ENCODE measurements at regions not wholly inside any gene's neighbourhood (a gene's known extent, or its start where the extent isn't known, plus 50 kb on each side); places are given as distances from the start of the nearest gene placed in this dataset.

DNA sequence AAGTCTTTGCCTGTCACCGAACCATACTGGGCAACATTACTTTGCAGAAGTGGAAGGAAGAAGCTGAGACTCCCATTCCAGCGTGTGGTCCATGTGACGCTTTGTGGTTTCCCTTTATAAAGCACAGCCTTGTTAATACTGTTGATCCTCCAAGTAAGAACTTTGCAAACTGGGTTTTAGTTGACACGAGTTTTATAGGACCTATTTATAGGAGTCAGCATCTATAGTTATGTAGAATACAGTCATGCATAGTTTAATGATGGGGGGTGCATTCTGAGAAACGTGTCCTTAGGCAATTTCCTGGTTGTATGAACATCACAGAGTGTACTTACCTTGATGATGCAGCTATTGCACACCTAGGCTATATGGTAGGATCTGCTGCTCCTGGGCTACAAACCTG lies 1879.4 kb upstream of the TENM3 start:
- no peak for DNase-seq
- intact Hi-C loops (cut with micrococcal nuclease), result no loop called here
- Histone ChIP-seq H3K9me3 (replicated peaks in 1 of 2; ENCODE audit: control insufficient read depth in 1 of 2, insufficient read depth in 1 of 2, low read length in 2 of 2) (no peaks in the 10 kb centered on the region), H3K9ac (ENCODE audit: insufficient read depth, low read length, poor library complexity, severe bottlenecking) (no peak overlapping the region), H3K79me2 (ENCODE audit: insufficient read depth, low read length) (no peaks in the 10 kb centered on the region), H3K27ac (ENCODE audit: low read depth in 1 of 2, low read length in 2 of 2) (no peak overlapping the region), H3K4me1 (ENCODE audit: control insufficient read depth in 1 of 2, insufficient read depth in 2 of 2, low read length in 2 of 2) (no peaks in the 10 kb centered on the region), H3K4me2 (replicated peaks; ENCODE audit: extremely low read depth, low read length, poor library complexity, severe bottlenecking) (no peak overlapping the region), H3K36me3 (replicated peaks in 1 of 2; ENCODE audit: control insufficient read depth in 1 of 2, insufficient read depth in 2 of 2, low read length in 2 of 2) (no peaks in the 10 kb centered on the region), H3K27me3 (ENCODE audit: control insufficient read depth in 2 of 2, insufficient read depth in 2 of 2, low read length in 2 of 2) (no peaks in the 10 kb centered on the region), H2AFZ (ENCODE audit: insufficient read depth, low read depth, low read length, poor library complexity, severe bottlenecking) (no peak overlapping the region), H4K20me1 (ENCODE audit: insufficient read depth, low read length) (no peaks in the 10 kb centered on the region), H3K4me3 (replicated peaks in 1 of 3; ENCODE audit: low read depth in 2 of 3, low read length in 3 of 3) (no peak overlapping the region)
- Mint-ChIP-seq H3K27ac (no peak overlapping the region), H3K4me3 (no peak overlapping the region), H3K4me1 (no peaks in the 10 kb centered on the region), H3K27me3 (ENCODE audit: low read depth in 3 of 3) (peaks cover 0 to 3% (median 0%) of the 10 kb centered on the region in 3 donors), H3K9me3 (peaks cover 0 to 10% (median 0%) of the 10 kb centered on the region in 7 donors), H3K36me3 (no peaks in the 10 kb centered on the region)
- 0% methylated on average over 1 of the region's 5 CpGs for WGBS (ENCODE audit: insufficient coverage)
- TF ChIP-seq, protein P1, sequence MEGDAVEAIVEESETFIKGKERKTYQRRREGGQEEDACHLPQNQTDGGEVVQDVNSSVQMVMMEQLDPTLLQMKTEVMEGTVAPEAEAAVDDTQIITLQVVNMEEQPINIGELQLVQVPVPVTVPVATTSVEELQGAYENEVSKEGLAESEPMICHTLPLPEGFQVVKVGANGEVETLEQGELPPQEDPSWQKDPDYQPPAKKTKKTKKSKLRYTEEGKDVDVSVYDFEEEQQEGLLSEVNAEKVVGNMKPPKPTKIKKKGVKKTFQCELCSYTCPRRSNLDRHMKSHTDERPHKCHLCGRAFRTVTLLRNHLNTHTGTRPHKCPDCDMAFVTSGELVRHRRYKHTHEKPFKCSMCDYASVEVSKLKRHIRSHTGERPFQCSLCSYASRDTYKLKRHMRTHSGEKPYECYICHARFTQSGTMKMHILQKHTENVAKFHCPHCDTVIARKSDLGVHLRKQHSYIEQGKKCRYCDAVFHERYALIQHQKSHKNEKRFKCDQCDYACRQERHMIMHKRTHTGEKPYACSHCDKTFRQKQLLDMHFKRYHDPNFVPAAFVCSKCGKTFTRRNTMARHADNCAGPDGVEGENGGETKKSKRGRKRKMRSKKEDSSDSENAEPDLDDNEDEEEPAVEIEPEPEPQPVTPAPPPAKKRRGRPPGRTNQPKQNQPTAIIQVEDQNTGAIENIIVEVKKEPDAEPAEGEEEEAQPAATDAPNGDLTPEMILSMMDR (IDR thresholded peaks at IDR 0.05), result no peak

GRCh38 chr4:180372691-180373090 lies 1870.5 kb upstream of the TENM3 start:
- no peak overlapping the region for H3K9ac ChIP-seq (ENCODE audit: insufficient read depth, low read length, poor library complexity, severe bottlenecking)
- H2AFZ ChIP-seq (ENCODE audit: insufficient read depth, low read depth, low read length, poor library complexity, severe bottlenecking), result no peak overlapping the region
- no peaks in the 10 kb centered on the region for H3K36me3 ChIP-seq (replicated peaks in 1 of 2; ENCODE audit: control insufficient read depth in 1 of 2, insufficient read depth in 2 of 2, low read length in 2 of 2)
- intact Hi-C loops (cut with micrococcal nuclease), result no loop called here
- peaks cover 0 to 5% (median 2%) of the 10 kb centered on the region in 7 donors for H3K9me3 Mint-ChIP-seq
- H3K4me2 ChIP-seq (replicated peaks; ENCODE audit: extremely low read depth, low read length, poor library complexity, severe bottlenecking), result no peak overlapping the region
- H3K4me1 Mint-ChIP-seq, result no peaks in the 10 kb centered on the region
- no peak for DNase-seq
- H3K9me3 ChIP-seq (replicated peaks in 1 of 2; ENCODE audit: control insufficient read depth in 1 of 2, insufficient read depth in 1 of 2, low read length in 2 of 2), result peaks cover 0 to 2% of the 10 kb centered on the region in 2 donors
- no peaks in the 10 kb centered on the region for H3K36me3 Mint-ChIP-seq
- no peak overlapping the region for H3K4me3 ChIP-seq (replicated peaks in 1 of 3; ENCODE audit: low read depth in 2 of 3, low read length in 3 of 3)
- no peaks in the 10 kb centered on the region for H3K4me1 ChIP-seq (ENCODE audit: control insufficient read depth in 1 of 2, insufficient read depth in 2 of 2, low read length in 2 of 2)
- H3K27me3 Mint-ChIP-seq (ENCODE audit: low read depth in 3 of 3), result peaks cover 0 to 2% (median 0%) of the 10 kb centered on the region in 3 donors
- H3K27me3 ChIP-seq (ENCODE audit: control insufficient read depth in 2 of 2, insufficient read depth in 2 of 2, low read length in 2 of 2), result no peaks in the 10 kb centered on the region
- H3K27ac ChIP-seq (ENCODE audit: low read depth in 1 of 2, low read length in 2 of 2), result no peak overlapping the region
- no peaks in the 10 kb centered on the region for H3K79me2 ChIP-seq (ENCODE audit: insufficient read depth, low read length)
- TF ChIP-seq, protein P1 (IDR thresholded peaks at IDR 0.05), result no peak
- no peaks in the 10 kb centered on the region for H4K20me1 ChIP-seq (ENCODE audit: insufficient read depth, low read length)
- no peak overlapping the region for H3K4me3 Mint-ChIP-seq
- H3K27ac Mint-ChIP-seq, result no peak overlapping the region

Data from CD14-positive monocyte (primary cell).